ENCODE measurements at regions not wholly inside any gene's neighbourhood (a gene's known extent, or its start where the extent isn't known, plus 50 kb on each side); places are given as distances from the start of the nearest gene placed in this dataset.

DNA sequence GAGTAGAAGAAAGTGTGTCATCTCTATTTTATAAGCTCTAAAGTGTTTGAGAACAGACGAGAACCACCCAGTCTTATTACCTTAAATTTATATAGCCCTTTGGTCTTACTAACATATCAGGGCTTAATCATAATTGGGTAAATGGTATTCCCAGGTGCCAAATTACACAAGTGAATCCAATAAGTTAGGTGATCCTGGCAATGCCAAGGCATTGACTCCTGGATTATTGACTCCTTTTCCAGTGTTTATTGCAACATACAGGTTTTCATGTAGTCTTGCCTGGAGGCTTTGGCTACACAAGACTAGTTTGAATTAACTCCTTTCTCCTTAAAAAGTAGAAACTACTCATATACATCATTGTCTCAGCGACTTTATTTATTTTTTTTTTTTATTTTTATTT is 59.7 kb upstream of the MAPRE2 start:
- TF ChIP-seq, protein P1, sequence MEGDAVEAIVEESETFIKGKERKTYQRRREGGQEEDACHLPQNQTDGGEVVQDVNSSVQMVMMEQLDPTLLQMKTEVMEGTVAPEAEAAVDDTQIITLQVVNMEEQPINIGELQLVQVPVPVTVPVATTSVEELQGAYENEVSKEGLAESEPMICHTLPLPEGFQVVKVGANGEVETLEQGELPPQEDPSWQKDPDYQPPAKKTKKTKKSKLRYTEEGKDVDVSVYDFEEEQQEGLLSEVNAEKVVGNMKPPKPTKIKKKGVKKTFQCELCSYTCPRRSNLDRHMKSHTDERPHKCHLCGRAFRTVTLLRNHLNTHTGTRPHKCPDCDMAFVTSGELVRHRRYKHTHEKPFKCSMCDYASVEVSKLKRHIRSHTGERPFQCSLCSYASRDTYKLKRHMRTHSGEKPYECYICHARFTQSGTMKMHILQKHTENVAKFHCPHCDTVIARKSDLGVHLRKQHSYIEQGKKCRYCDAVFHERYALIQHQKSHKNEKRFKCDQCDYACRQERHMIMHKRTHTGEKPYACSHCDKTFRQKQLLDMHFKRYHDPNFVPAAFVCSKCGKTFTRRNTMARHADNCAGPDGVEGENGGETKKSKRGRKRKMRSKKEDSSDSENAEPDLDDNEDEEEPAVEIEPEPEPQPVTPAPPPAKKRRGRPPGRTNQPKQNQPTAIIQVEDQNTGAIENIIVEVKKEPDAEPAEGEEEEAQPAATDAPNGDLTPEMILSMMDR (conservative IDR thresholded peaks at IDR 0.05; ENCODE audit: low read length) = no peak
- TF ChIP-seq EZH2phosphoT487 (IDR thresholded peaks at IDR 0.05; ENCODE audit: borderline replicate concordance, low read depth, low read length) = no peak
